ENCODE measurements at regions not wholly inside any gene's neighbourhood (a gene's known extent, or its start where the extent isn't known, plus 50 kb on each side); places are given as distances from the start of the nearest gene placed in this dataset.
A peak's percentile ranks its signal among the peaks of the same experiment; 100 is the strongest.
"Not testable (repeated sequence)": the region's sequence is repeated elsewhere in the genome, so short reads cannot be mapped to it uniquely, and the experiment has no call there.

DNA sequence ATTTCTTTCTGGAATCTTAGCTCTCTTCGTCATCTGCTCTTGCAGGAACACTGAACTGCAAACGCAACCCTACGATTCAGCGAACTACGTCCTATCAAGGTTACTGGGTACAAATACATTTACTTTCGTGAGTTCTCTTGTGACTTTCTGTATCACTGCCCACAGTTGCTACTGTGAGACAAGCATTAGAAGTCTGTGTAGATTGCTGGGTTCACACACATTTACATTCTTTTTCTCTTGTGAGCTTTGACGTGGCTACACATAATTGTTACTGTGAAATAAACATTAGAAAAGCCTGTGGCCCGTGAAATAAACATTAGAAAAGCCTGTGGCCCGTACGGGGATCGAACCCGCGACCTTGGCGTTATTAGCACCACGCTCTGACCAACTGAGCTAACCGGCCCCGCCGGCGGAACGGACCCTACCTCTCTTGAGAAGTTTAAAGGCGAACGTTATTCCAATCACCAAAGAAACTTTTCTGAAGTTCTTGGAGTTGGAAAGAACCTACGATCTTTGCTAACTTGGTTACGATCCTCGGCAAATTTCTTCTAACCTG is 61.2 kb upstream of the ZNF322 start:
- not testable (repeated sequence) for DNase-seq (ENCODE audit: low read depth)

DNA sequence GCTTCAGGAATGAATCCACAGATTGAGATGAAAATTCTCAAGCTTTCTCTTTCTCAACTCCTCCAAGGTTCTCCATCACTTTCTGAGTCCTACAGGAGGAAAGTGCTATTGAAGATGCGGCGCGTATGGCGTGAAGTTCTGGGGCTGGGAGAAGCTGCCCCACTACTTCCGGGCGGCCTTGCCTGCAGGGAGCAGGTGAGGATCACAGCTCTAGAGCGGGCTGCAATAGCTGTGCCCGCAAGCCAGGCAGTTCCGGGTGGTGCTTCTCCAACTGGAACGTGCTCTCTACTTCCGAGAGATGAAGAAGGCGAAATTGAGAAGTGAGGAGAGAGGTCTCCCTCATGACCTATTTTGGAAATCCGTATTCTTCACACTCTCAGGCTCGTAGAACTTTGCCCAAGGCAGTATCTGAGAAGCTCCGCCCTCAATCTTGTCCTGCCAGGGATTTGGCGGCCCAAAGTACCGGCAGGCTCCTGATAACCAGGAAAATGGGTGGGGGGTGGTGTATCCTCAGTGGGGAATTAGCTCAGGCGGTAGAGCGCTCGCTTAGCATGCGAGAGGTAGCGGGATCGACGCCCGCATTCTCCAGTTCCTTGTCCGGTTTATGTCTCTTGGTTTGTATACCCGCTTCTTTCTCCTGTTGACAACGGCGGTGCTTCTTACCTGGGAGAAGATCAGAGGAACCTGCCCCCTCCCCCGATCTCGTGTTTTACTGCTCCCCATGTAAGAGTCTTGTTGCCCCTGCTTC is 70.6 kb upstream of the ZNF322 start:
- DNase-seq (ENCODE audit: low read depth), result not testable (repeated sequence)

- DNase-seq (ENCODE audit: low read depth), result not testable (repeated sequence)
Measured at GRCh38 chr6:26734776-26735472, 75.4 kb upstream of the ZNF322 start.

GRCh38 chr6:26739811-26740210 is 80.3 kb upstream of the ZNF322 start:
- DNase-seq (ENCODE audit: low read depth), result no peak

- peak; percentile 12 for DNase-seq (ENCODE audit: low read depth)
Measured at GRCh38 chr6:26743157-26743821, 83.7 kb upstream of the ZNF322 start.

GRCh38 chr6:26743941-26744699 is 84.6 kb upstream of the ZNF322 start:
- DNase-seq (ENCODE audit: low read depth), result no peak

- DNase-seq (ENCODE audit: low read depth), result not testable (repeated sequence)
Measured at GRCh38 chr6:26744837-26745282, 85.3 kb upstream of the ZNF322 start.

DNA sequence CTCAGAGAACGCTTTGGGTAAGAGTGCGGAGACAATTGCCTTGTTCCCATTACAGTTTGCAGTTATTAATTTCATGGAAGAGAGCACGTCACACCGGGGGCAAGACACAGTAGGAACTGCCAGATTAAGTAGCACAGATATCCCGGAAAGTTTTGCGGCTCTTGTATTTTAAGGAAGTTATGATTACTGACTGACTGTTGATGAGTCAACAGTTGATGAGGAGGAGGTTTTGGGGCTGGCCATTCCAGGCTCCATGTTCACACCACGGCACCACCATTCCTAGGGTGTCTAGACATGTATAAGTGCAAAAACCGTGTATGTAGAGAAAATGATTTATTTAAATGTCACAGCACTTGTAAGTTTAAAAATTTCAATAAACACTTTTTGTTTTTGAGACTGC is 86.4 kb upstream of the ZNF322 start:
- DNase-seq (ENCODE audit: low read depth), result not testable (repeated sequence)

GRCh38 chr6:26749126-26749758 is 89.7 kb upstream of the ZNF322 start:
- DNase-seq (ENCODE audit: low read depth), result not testable (repeated sequence)

GRCh38 chr6:26749759-26750126 is 90.2 kb upstream of the ZNF322 start:
- DNase-seq (ENCODE audit: low read depth), result not testable (repeated sequence)

- no peak for DNase-seq (ENCODE audit: low read depth)
Measured at GRCh38 chr6:26754212-26754611, 94.7 kb upstream of the ZNF322 start.

DNA sequence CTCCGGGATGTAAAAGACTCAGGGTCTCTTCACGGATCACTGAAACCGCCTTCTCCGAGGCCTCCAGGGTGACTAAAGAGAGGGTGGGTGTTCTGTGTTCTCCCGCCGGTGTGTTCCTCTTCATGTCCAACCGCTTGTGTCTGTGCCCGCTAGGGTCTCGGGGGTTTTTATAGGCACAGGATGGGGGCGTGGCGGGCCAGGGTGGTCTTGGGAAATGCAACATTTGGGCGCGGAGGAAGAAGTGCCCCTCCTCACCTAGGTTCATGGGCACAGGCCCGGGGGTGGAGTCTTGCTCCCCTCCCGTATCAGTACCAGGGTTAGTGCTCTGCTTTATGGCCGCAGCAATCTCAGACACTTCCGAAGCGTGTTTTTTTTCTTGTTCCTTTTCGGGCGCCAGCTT is 95.3 kb upstream of the ZNF322 start:
- not testable (repeated sequence) for DNase-seq (ENCODE audit: low read depth)

GRCh38 chr6:26756067-26756805 is 96.7 kb upstream of the ZNF322 start:
- peak; percentile 63 for DNase-seq (ENCODE audit: low read depth)

DNA sequence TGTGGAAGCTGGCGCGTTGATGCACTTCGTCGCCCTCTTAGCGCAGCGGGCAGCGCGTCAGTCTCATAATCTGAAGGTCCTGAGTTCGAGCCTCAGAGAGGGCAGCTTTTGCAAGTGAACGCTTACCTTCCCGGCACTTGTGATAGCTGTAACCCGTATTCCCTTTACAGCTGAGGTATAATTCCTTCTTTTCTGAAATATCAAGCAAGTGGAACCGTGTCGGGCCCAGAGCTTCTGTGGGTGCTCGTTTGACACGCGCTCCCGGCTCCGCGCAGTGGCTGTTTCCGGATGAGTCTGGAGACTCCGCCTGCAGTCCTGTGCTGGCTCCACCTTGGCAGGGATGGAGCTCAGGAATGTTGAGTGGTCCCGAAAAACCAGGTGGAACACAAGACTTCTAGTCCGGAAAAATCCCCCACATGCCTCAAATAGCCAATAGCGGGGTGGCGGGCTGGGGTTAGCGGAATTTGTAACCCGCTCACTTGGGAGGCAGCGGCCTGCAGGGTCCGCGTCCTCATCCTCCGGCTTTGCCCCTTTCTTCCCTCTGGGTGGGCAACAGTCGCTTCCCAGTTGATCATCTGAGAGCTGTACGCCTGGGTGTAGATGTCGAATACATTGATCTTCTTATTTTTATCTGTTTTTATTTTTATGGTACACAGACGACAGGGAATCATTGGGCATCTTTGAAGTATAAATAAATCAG is 106.8 kb upstream of the ZNF322 start:
- not testable (repeated sequence) for DNase-seq (ENCODE audit: low read depth)

DNA sequence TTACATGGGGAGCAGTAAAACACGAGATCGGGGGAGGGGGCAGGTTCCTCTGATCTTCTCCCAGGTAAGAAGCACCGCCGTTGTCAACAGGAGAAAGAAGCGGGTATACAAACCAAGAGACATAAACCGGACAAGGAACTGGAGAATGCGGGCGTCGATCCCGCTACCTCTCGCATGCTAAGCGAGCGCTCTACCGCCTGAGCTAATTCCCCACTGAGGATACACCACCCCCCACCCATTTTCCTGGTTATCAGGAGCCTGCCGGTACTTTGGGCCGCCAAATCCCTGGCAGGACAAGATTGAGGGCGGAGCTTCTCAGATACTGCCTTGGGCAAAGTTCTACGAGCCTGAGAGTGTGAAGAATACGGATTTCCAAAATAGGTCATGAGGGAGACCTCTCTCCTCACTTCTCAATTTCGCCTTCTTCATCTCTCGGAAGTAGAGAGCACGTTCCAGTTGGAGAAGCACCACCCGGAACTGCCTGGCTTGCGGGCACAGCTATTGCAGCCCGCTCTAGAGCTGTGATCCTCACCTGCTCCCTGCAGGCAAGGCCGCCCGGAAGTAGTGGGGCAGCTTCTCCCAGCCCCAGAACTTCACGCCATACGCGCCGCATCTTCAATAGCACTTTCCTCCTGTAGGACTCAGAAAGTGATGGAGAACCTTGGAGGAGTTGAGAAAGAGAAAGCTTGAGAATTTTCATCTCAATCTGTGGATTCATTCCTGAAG is 111.6 kb upstream of the ZNF322 start:
- DNase-seq (ENCODE audit: low read depth), result not testable (repeated sequence)

DNA sequence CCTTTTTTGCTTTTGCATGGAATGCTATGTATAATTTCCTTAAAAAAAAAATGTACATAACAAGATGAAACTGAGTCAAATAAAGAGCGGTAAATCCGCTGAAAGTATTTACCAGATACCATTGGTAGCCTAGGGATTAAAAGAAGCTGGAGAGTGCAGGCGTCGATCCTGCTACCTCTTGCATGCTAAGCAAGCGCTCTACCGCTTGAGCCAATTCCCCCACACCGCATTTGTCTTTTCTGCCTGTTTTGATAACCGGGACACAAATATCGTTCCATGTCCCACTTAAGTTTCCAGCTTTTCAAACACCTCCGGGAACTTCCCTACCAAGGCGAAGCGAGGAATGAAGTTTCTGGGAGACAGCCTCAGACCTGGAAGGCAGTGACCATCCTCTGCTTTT is 113.9 kb upstream of the ZNF322 start:
- not testable (repeated sequence) for DNase-seq (ENCODE audit: low read depth)

- DNase-seq (ENCODE audit: low read depth), result not testable (repeated sequence)
Measured at GRCh38 chr6:26780563-26780962, 121.0 kb upstream of the ZNF322 start.

DNA sequence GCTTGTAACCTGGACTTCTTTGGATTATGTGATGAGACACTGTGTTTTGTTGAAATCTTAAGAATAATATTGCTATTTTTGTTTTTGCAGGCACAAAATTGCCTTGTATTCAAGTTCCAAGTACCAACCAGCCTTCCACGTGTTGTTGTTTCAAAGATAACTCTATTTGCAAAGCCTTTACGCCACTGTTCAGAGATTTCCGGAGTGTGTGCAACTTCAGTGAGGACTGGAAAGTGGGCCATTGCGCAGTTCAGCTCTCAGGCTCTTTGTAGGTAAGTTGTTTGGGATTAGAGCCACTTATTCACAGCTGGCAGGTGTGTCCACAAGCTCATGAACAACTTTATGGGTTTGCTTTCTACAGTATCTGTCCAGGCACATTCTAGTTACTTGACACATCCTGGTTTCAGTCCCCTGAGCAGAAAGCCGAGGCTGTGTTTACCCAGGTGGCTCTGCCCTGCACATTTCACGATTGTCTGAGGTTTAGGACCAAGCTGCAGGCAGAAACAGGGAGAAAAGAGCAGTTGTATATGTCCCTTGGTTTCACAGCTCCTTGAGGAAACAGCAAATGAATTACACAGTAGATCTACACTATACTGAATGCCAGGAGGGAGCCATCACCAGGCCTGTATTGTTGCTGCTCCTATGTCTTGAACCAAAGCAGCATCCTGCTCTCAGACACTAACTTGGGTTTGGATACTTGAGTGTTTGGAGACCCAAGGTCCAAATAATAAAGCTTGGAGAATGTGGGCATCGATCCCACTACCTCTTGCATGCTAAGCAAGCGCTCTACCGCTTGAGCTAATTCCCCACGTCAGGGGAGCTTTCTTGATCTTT is 136.1 kb upstream of the ZNF322 start:
- not testable (repeated sequence) for DNase-seq (ENCODE audit: low read depth)
